ENCODE measurements at regions not wholly inside any gene's neighbourhood (a gene's known extent, or its start where the extent isn't known, plus 50 kb on each side); places are given as distances from the start of the nearest gene placed in this dataset.

- Histone ChIP-seq H3K27ac (no peak overlapping the region), H3K4me3 (no peak overlapping the region)
- DNase-seq (ENCODE audit: low spot score) = no peak
- no peak for TF ChIP-seq CTCF (IDR thresholded peaks at IDR 0.05)
Measured at GRCh38 chr7:117929237-117929636, 56.0 kb upstream of the CTTNBP2 start.

- TF ChIP-seq CTCF (IDR thresholded peaks at IDR 0.05) = no peak
- H3K4me3 ChIP-seq = no peak overlapping the region
- no peak overlapping the region for H3K27ac ChIP-seq
- DNase-seq (ENCODE audit: low spot score) = no peak
Measured at GRCh38 chr7:117931314-117931713, 58.1 kb upstream of the CTTNBP2 start.

- TF ChIP-seq CTCF (IDR thresholded peaks at IDR 0.05) = no peak
- no peak overlapping the region for H3K4me3 ChIP-seq
- no peak for DNase-seq (ENCODE audit: low spot score)
- no peak overlapping the region for H3K27ac ChIP-seq
Measured at GRCh38 chr7:117937049-117937752, 64.0 kb upstream of the CTTNBP2 start.

GRCh38 chr7:117937753-117938483 is 64.7 kb upstream of the CTTNBP2 start:
- TF ChIP-seq CTCF (IDR thresholded peaks at IDR 0.05) = no peak
- Histone ChIP-seq H3K4me3 (no peak overlapping the region), H3K27ac (no peak overlapping the region)
- no peak for DNase-seq (ENCODE audit: low spot score)

- H3K4me3 ChIP-seq = no peak overlapping the region
- no peak for TF ChIP-seq CTCF (IDR thresholded peaks at IDR 0.05)
- H3K27ac ChIP-seq = no peak overlapping the region
- no peak for DNase-seq (ENCODE audit: low spot score)
Measured at GRCh38 chr7:117941138-117941810, 68.0 kb upstream of the CTTNBP2 start.

- no peak for DNase-seq (ENCODE audit: low spot score)
- H3K27ac ChIP-seq = no peak overlapping the region
- TF ChIP-seq CTCF (IDR thresholded peaks at IDR 0.05) = no peak
- H3K4me3 ChIP-seq = no peak overlapping the region
Measured at GRCh38 chr7:117942780-117943179, 69.5 kb upstream of the CTTNBP2 start.

Data from coronary artery (tissue), 2 donors.